Right lobe of liver (tissue), 6 donors: ENCODE measurements at regions not wholly inside any gene's neighbourhood (a gene's known extent, or its start where the extent isn't known, plus 50 kb on each side); places are given as distances from the start of the nearest gene placed in this dataset.

Experiments used
- ATAC-seq, 4 donors: fragments of 200-7000 bp; cut with Tn5 transposase; one replicate each; pipeline ENCODE4 v1.9.1; 2020; ENCODE audit warnings: mild to moderate bottlenecking in 4 of 4, moderate library complexity in 4 of 4
- DNase-seq, 3 donors: peaks; one replicate each; pipeline ENCODE4 v3.0.0-alpha.2; 2020
- H3K27ac ChIP-seq, 3 donors: fragments of 200-600 bp; one replicate each; pipeline ENCODE4 v1.8.0; 2022
- H3K27me3 ChIP-seq, 2 donors: fragments of 200-600 bp; one replicate each; pipeline ENCODE4 v1.8.0; 2022
- H3K36me3 ChIP-seq, 4 donors: fragments of 200-600 bp; sonication (generic) in 1 of 4; one replicate each; pipeline versions ENCODE4 v1.5.1 to v1.8.0; 2017 to 2022; ENCODE audit warnings: control low read depth in 1 of 4
- H3K4me1 ChIP-seq, 4 donors: fragments of 200-600 bp; sonication (generic) in 1 of 4; one replicate each; pipeline versions ENCODE4 v1.5.1 to v1.8.0; 2017 to 2022; ENCODE audit warnings: control low read depth in 1 of 4
- H3K4me3 ChIP-seq, 3 donors: fragments of 200-600 bp; one replicate each; pipeline ENCODE4 v1.8.0; 2022
- H3K9me3 ChIP-seq, 4 donors: fragments of 200-600 bp; sonication (generic) in 1 of 4; one replicate each; pipeline versions ENCODE4 v1.5.1 to v1.8.0; 2017 to 2022; ENCODE audit warnings: control low read depth in 1 of 4
- CTCF ChIP-seq, 4 donors: fragments of 200-600 bp in 3 of 4; fragments of 450-650 bp in 1 of 4; IDR thresholded peaks; one replicate each; pipeline versions ENCODE4 v1.5.1 to v1.8.0; 2016 to 2022; ENCODE audit warnings: antibody characterized with exemption in 4 of 4, mild to moderate bottlenecking in 2 of 4
- POLR2A ChIP-seq: fragments of 450-650 bp; IDR thresholded peaks from one replicate; pipeline ENCODE4 v1.6.1; 2017; ENCODE audit warnings: antibody characterized with exemption, mild to moderate bottlenecking
- WGBS: methylation state at CpG from one replicate; pipeline ENCODE4 v1.1.6; 2018; ENCODE audit warnings: low coverage, low lambda C conversion rate; ENCODE audit not compliant: insufficient coverage; ENCODE audit errors: missing lambda C conversion rate; 5-methylcytosine and 5-hydroxymethylcytosine counted together
- intact Hi-C, 2 donors: fragments of 100-400 bp; cut with DNase I; formaldehyde crosslinking; loops; one replicate each; pipeline versions ENCODE4 v1.11.2 to v1.14.1; 2022
- donor health status: DM: no; HTN: yes; CAD: no.
- donor health status: DM: no; HTN: no; CAD: no.
- donor health status: DM: no; HTN: no; CAD: no.
- donor health status: DM: no; HTN: yes; CAD: no.
- donor health status: DM: no; HTN: yes; CAD: no.

DNA sequence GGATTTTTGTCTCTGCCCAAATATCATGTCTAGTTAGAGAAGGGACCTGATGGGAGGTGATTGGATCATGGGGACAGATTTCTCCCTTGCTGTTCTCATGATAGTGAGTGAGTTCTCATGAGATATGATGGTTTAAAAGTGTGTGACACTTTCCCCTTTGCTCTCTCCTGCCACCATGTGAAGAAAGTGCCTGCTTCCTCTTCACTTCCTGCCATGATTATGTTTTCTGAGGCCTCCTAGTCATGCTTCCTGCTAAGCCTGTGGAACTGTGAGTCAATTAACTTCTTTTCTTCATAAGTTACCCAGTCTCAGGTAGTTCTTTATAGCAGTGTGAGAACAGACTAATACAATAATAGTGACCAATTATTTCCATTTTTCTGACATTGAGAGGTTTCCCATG is 167.3 kb upstream of the CYRIA start:
- peaks cover 0 to 5% (median 0%) of the 10 kb centered on the region in 4 donors for H3K4me1 ChIP-seq
- no peaks in the 10 kb centered on the region for H3K27me3 ChIP-seq
- ATAC-seq (no peak), DNase-seq (no peak)
- no peaks in the 10 kb centered on the region for H3K9me3 ChIP-seq
- no peak overlapping the region for H3K27ac ChIP-seq
- TF ChIP-seq POLR2A (no peak), CTCF (IDR thresholded peaks at IDR 0.05) (no peak)
- no peak overlapping the region for H3K4me3 ChIP-seq
- H3K36me3 ChIP-seq: no peaks in the 10 kb centered on the region
- intact Hi-C loops: no loop called here

GRCh38 chr2:16828828-16829160 is 163.2 kb upstream of the CYRIA start:
- H3K36me3 ChIP-seq: no peaks in the 10 kb centered on the region
- no peaks in the 10 kb centered on the region for H3K27me3 ChIP-seq
- peak overlapping the region; percentile 44 to 77 (median 74) for H3K27ac ChIP-seq
- peak in 1 of 4 donors; percentile 8 for TF ChIP-seq CTCF (IDR thresholded peaks at IDR 0.05)
- TF ChIP-seq POLR2A: no peak
- H3K4me1 ChIP-seq: peaks cover 0 to 5% (median 0%) of the 10 kb centered on the region in 4 donors
- DNase-seq (peak in 1 of 3 donors; percentile 50), ATAC-seq (peak; percentile 89 to 94 (median 91))
- 11% methylated on average over 3 of the region's 3 CpGs for WGBS
- H3K4me3 ChIP-seq: peak overlapping the region; percentile 24 to 48 (median 39)
- no peaks in the 10 kb centered on the region for H3K9me3 ChIP-seq
- intact Hi-C loops: no loop called here

DNA sequence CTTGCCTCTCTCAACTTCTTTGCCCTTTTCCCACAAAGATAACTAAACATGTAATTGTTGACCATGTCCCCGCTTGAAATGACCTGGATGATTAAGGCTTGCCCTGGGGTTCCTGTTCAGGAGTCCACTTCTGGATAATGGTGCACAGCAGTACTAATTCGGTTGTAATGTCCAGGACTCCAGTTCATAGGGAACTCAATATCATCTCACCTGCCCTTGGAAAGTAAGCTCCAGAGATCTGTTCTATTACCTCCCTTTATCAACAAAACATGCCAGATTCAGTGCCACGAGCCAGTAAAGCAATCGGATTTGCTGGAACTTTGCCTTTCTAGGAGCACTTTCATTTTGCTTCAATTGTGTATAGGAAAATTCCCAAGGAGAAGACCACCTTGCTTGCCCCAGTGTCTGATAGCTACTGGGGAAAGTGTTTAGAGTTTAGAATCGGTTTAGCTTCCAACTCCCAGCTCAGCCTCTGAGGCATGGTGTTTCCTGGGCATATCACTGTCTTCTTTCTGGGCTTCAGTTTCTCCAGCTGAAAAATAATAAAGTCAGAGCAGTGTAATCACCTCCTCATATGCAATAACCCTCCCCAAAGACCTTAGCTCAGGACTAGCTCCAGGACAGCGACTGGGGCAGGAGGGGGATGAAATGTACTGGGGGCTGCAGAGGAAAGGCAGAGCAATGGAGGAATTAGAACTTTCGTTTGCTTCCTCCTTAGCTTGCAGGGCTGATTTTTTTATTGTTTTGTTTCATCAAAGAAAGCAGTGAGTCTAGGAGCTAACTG is 162.6 kb upstream of the CYRIA start:
- 21% methylated on average over 7 of the region's 7 CpGs for WGBS
- ATAC-seq: peak; percentile 70 to 80 (median 79)

DNA sequence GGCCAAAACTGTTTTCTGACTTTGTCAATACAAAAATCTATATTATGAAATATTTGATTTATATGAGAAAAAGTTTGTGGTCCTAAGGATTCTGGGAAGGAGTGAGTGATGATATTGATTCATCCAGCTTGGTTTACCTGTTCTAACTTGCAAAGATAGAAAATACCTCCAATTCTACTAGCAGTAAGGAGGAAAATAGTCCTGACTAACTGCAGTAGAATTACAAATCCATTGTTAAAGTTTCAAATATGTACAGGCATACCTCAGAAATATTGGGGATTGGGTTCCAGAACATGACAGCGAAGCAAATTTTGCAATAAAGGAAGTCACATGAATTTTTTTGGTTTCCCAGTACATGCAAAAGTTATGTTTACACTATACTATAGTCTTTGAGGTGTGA is 158.8 kb upstream of the CYRIA start:
- WGBS: 79% methylated on average over 1 of the region's 1 CpG
- Histone ChIP-seq H3K4me3 (no peak overlapping the region), H3K4me1 (peaks cover 0 to 5% (median 0%) of the 10 kb centered on the region in 4 donors), H3K36me3 (no peaks in the 10 kb centered on the region), H3K27me3 (no peaks in the 10 kb centered on the region), H3K27ac (no peak overlapping the region), H3K9me3 (no peaks in the 10 kb centered on the region)
- DNase-seq: no peak
- ATAC-seq: no peak
- TF ChIP-seq POLR2A (no peak), CTCF (IDR thresholded peaks at IDR 0.05) (no peak)
- intact Hi-C loops: no loop called here

More for the DNA sequence above, 162.6 kb upstream of the CYRIA start:
- no peak for DNase-seq
- TF ChIP-seq CTCF (IDR thresholded peaks at IDR 0.05): no peak
- TF ChIP-seq POLR2A: no peak
- Histone ChIP-seq H3K36me3 (no peaks in the 10 kb centered on the region), H3K27me3 (no peaks in the 10 kb centered on the region), H3K4me1 (peaks cover 0 to 5% (median 0%) of the 10 kb centered on the region in 4 donors), H3K9me3 (no peaks in the 10 kb centered on the region), H3K27ac (peak overlapping the region; percentile 44 to 77 (median 74)), H3K4me3 (peak overlapping the region; percentile 24 to 48 (median 39))
- intact Hi-C loops: no loop called here
